GM21423 (cell line): ENCODE measurements at regions not wholly inside any gene's neighbourhood (a gene's known extent, or its start where the extent isn't known, plus 50 kb on each side); places are given as distances from the start of the nearest gene placed in this dataset.
"Not testable (repeated sequence)": the region's sequence is repeated elsewhere in the genome, so short reads cannot be mapped to it uniquely, and the experiment has no call there.

Source experiments
- ATAC-seq: cut with Tn5 transposase; IDR thresholded peaks from one replicate; pipeline ENCODE4 v1.9.1; 2021; ENCODE audit warnings: mild to moderate bottlenecking, moderate library complexity; ENCODE audit not compliant: unreplicated experiment

- ATAC-seq: not testable (repeated sequence)
Measured at GRCh38 chr2:87593784-87594610, 153.9 kb upstream of the PLGLB2 start.

GRCh38 chr2:87594611-87594992 lies 153.3 kb upstream of the PLGLB2 start:
- ATAC-seq: not testable (repeated sequence)

GRCh38 chr2:87595017-87595416 lies 152.9 kb upstream of the PLGLB2 start:
- not testable (repeated sequence) for ATAC-seq

- ATAC-seq: not testable (repeated sequence)
Measured at GRCh38 chr2:87600961-87601360, 146.9 kb upstream of the PLGLB2 start.

GRCh38 chr2:87602118-87602517 lies 145.8 kb upstream of the PLGLB2 start:
- ATAC-seq: not testable (repeated sequence)

GRCh38 chr2:87602728-87603127 lies 145.2 kb upstream of the PLGLB2 start:
- ATAC-seq: not testable (repeated sequence)

GRCh38 chr2:87603418-87604278 lies 144.2 kb upstream of the PLGLB2 start:
- ATAC-seq: not testable (repeated sequence)

- ATAC-seq: not testable (repeated sequence)
Measured at GRCh38 chr2:87604279-87604818, 143.5 kb upstream of the PLGLB2 start.

- ATAC-seq: not testable (repeated sequence)
Measured at GRCh38 chr2:87604980-87605379, 142.9 kb upstream of the PLGLB2 start.

- not testable (repeated sequence) for ATAC-seq
Measured at GRCh38 chr2:87608377-87609166, 139.3 kb upstream of the PLGLB2 start.

GRCh38 chr2:87610974-87611373 lies 136.9 kb upstream of the PLGLB2 start:
- not testable (repeated sequence) for ATAC-seq

- ATAC-seq: not testable (repeated sequence)
Measured at GRCh38 chr2:87611416-87611815, 136.5 kb upstream of the PLGLB2 start.

- ATAC-seq: not testable (repeated sequence)
Measured at GRCh38 chr2:87611956-87612355, 135.9 kb upstream of the PLGLB2 start.

- ATAC-seq: not testable (repeated sequence)
Measured at GRCh38 chr2:87614829-87615434, 133.0 kb upstream of the PLGLB2 start.

GRCh38 chr2:87619121-87619520 lies 128.8 kb upstream of the PLGLB2 start:
- not testable (repeated sequence) for ATAC-seq

- not testable (repeated sequence) for ATAC-seq
Measured at GRCh38 chr2:87621139-87621538, 126.7 kb upstream of the PLGLB2 start.

- not testable (repeated sequence) for ATAC-seq
Measured at GRCh38 chr2:87622720-87623119, 125.2 kb upstream of the PLGLB2 start.

GRCh38 chr2:87629491-87630458 lies 118.1 kb upstream of the PLGLB2 start:
- ATAC-seq: not testable (repeated sequence)

GRCh38 chr2:87630892-87631291 lies 117.0 kb upstream of the PLGLB2 start:
- ATAC-seq: not testable (repeated sequence)
